ENCODE measurements at regions not wholly inside any gene's neighbourhood (a gene's known extent, or its start where the extent isn't known, plus 50 kb on each side); places are given as distances from the start of the nearest gene placed in this dataset.

GRCh38 chrX:150036181-150036580 lies 97.9 kb upstream of the EOLA2 start:
- Histone ChIP-seq H3K27me3 (replicated peaks in 1 of 7) (no peaks in the 10 kb centered on the region), H3K27ac (no peak overlapping the region), H3K4me1 (no peaks in the 10 kb centered on the region), H3K9me3 (peaks cover 0 to 18% (median 5%) of the 10 kb centered on the region in 8 donors), H3K36me3 (no peaks in the 10 kb centered on the region), H3K4me3 (no peak overlapping the region)
- TF ChIP-seq POLR2A (IDR thresholded peaks at IDR 0.05) (no peak), POLR2AphosphoS5 (IDR thresholded peaks at IDR 0.05) (no peak), CTCF (IDR thresholded peaks at IDR 0.05 in 8 of 11, conservative IDR thresholded peaks at IDR 0.05 in 3 of 11) (no peak)
- no peak for DNase-seq
- 25 to 51% (median 47%) methylated on average over 2 of the region's 2 CpGs for WGBS, 5 donors
- intact Hi-C loops (cut with DNase I; ENCODE audit: low total_unique reads), result no loop called here

- no peak for TF ChIP-seq CTCF (IDR thresholded peaks at IDR 0.05 in 8 of 11, conservative IDR thresholded peaks at IDR 0.05 in 3 of 11)
- no peak for TF ChIP-seq POLR2AphosphoS5 (IDR thresholded peaks at IDR 0.05)
- no peak for TF ChIP-seq POLR2A (IDR thresholded peaks at IDR 0.05)
- intact Hi-C loops (cut with DNase I; ENCODE audit: low total_unique reads), result no loop called here
- 61 to 77% (median 70%) methylated on average over 3 of the region's 3 CpGs for WGBS, 5 donors
Observed at GRCh38 chrX:150036641-150037040, 98.3 kb upstream of the EOLA2 start.

DNA sequence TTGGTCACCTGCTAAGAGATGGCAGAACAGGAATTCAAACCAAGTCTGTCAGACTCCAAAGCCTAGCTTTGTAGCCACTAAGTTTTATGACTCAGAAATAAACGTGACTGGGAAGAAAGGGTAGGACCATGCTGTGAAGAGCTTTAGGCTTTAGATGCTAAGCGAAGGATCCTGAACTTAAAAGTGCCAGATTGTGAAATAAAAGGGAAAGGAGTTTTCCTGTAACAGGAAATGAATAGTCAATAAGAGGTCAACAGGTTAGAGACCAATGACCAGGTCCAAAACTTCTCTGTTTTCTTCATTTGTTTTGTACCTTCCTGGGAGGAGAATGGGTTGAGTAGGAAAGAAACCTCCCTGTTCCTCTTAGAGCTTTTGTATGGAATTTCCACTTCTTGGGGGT lies 98.8 kb upstream of the EOLA2 start:
- Histone ChIP-seq H3K36me3 (no peaks in the 10 kb centered on the region), H3K27me3 (replicated peaks in 1 of 7) (no peaks in the 10 kb centered on the region), H3K4me1 (no peaks in the 10 kb centered on the region), H3K9me3 (peaks cover 0 to 18% (median 5%) of the 10 kb centered on the region in 8 donors), H3K4me3 (no peak overlapping the region), H3K27ac (no peak overlapping the region)
- TF ChIP-seq POLR2A (IDR thresholded peaks at IDR 0.05), result no peak
- no peak for TF ChIP-seq CTCF (IDR thresholded peaks at IDR 0.05 in 8 of 11, conservative IDR thresholded peaks at IDR 0.05 in 3 of 11)
- no peak for TF ChIP-seq POLR2AphosphoS5 (IDR thresholded peaks at IDR 0.05)
- 37 to 73% (median 44%) methylated on average over 2 of the region's 2 CpGs for WGBS, 5 donors
- no peak for DNase-seq
- intact Hi-C loops (cut with DNase I; ENCODE audit: low total_unique reads), result no loop called here

More at GRCh38 chrX:150036641-150037040, 98.3 kb upstream of the EOLA2 start:
- Histone ChIP-seq H3K4me3 (no peak overlapping the region), H3K4me1 (no peaks in the 10 kb centered on the region), H3K27me3 (replicated peaks in 1 of 7) (no peaks in the 10 kb centered on the region), H3K9me3 (peaks cover 0 to 18% (median 5%) of the 10 kb centered on the region in 8 donors), H3K36me3 (no peaks in the 10 kb centered on the region), H3K27ac (no peak overlapping the region)
- DNase-seq, result no peak

DNA sequence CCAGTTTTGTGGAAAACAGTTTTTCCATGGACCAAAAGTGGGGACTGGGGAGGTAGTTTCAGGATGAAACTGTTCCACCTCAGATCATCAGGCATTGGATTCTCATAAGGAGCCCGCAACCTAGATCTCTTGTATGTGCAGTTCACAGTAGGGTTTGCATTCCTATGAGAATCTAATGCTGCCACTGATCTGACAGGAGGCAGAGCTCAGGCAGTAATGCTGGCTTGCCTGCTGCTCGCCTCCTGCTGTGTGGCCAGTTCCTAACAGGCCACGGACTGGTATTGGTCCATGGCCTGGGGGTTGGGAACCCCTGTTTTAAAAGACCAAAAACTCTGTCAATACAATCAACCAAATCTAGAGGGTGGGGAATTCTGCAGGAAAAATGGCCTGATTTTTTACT lies 100.0 kb upstream of the EOLA2 start:
- H3K4me3 ChIP-seq, result no peak overlapping the region
- no peaks in the 10 kb centered on the region for H3K4me1 ChIP-seq
- H3K27me3 ChIP-seq (replicated peaks in 1 of 7), result no peaks in the 10 kb centered on the region
- H3K36me3 ChIP-seq, result no peaks in the 10 kb centered on the region
- H3K9me3 ChIP-seq, result peaks cover 0 to 18% (median 5%) of the 10 kb centered on the region in 8 donors
- no peak overlapping the region for H3K27ac ChIP-seq
- intact Hi-C loops (cut with DNase I; ENCODE audit: low total_unique reads), result no loop called here
- no peak for TF ChIP-seq POLR2AphosphoS5 (IDR thresholded peaks at IDR 0.05)
- no peak for TF ChIP-seq CTCF (IDR thresholded peaks at IDR 0.05 in 8 of 11, conservative IDR thresholded peaks at IDR 0.05 in 3 of 11)
- TF ChIP-seq POLR2A (IDR thresholded peaks at IDR 0.05), result no peak
- DNase-seq, result no peak
- WGBS, 5 donors, result 63 to 97% (median 88%) methylated on average over 3 of the region's 3 CpGs

All from spleen (tissue), 11 donors.